Smooth muscle cell (in vitro differentiated cells): ENCODE measurements at regions not wholly inside any gene's neighbourhood (a gene's known extent, or its start where the extent isn't known, plus 50 kb on each side); places are given as distances from the start of the nearest gene placed in this dataset.

ENCODE experiments used
- DNase-seq: peaks from one replicate; lab custom pipeline; 2025; ENCODE audit not compliant: unreplicated experiment; lab: John Stamatoyannopoulos, UW
- H2AFZ ChIP-seq: fragments of 200-600 bp; sonication (generic); 2 replicates; pipeline ENCODE4 v1.6.0; 2016; ENCODE audit warnings: antibody characterized with exemption, low read depth, mild to moderate bottlenecking
- H3F3A ChIP-seq: fragments of 200-600 bp; sonication (generic); 2 replicates; pipeline ENCODE4 v1.6.0; 2017; ENCODE audit warnings: antibody characterized with exemption, low read depth
- H3K27ac ChIP-seq: fragments of 200-600 bp; sonication (generic); 2 replicates; pipeline ENCODE4 v1.5.1; 2016; ENCODE audit warnings: low read depth, mild to moderate bottlenecking
- H3K27me3 ChIP-seq: fragments of 200-600 bp; sonication (generic); 2 replicates; pipeline ENCODE4 v1.6.1; 2016; ENCODE audit warnings: low read depth, mild to moderate bottlenecking
- H3K36me3 ChIP-seq: fragments of 200-600 bp; sonication (generic); 2 replicates; pipeline ENCODE4 v1.5.1; 2016; ENCODE audit warnings: low read depth
- H3K4me1 ChIP-seq: fragments of 200-600 bp; sonication (generic); 2 replicates; pipeline ENCODE4 v1.5.1; 2016; ENCODE audit warnings: low read depth
- H3K4me2 ChIP-seq: fragments of 200-600 bp; sonication (generic); 2 replicates; pipeline ENCODE4 v1.6.0; 2016; ENCODE audit warnings: mild to moderate bottlenecking
- H3K4me3 ChIP-seq: fragments of 200-600 bp; sonication (generic); 2 replicates; pipeline ENCODE4 v1.5.1; 2016; ENCODE audit warnings: mild to moderate bottlenecking
- H3K79me2 ChIP-seq: fragments of 200-600 bp; sonication (generic); 2 replicates; pipeline ENCODE4 v1.6.0; 2016; ENCODE audit warnings: low read depth, mild to moderate bottlenecking
- H3K9ac ChIP-seq: fragments of 200-600 bp; sonication (generic); 2 replicates; pipeline ENCODE4 v1.6.0; 2016; ENCODE audit warnings: low read depth
- H3K9me3 ChIP-seq: fragments of 200-600 bp; sonication (generic); replicated peaks from 2 replicates; pipeline ENCODE4 v1.5.1; 2016; ENCODE audit warnings: low read depth
- H4K20me1 ChIP-seq: fragments of 200-600 bp; sonication (generic); 2 replicates; pipeline ENCODE4 v1.6.0; 2016; ENCODE audit warnings: low read depth
- CTCF ChIP-seq: fragments of 200-600 bp; sonication (generic); IDR thresholded peaks from 2 replicates; pipeline ENCODE4 v1.5.1; 2017; ENCODE audit warnings: borderline replicate concordance, mild to moderate bottlenecking, antibody characterized with exemption; ENCODE audit not compliant: insufficient read depth, poor library complexity, severe bottlenecking
- WGBS: methylation state at CpG from one replicate; pipeline ENCODE4 v1.1.7; 2016; ENCODE audit warnings: low lambda C conversion rate; 5-methylcytosine and 5-hydroxymethylcytosine counted together

- Histone ChIP-seq H3K9me3 (no peaks in the 10 kb centered on the region), H3F3A (peaks cover 6% of the 10 kb centered on the region), H3K4me2 (no peak overlapping the region), H3K4me3 (no peak overlapping the region), H3K9ac (no peak overlapping the region), H3K79me2 (no peaks in the 10 kb centered on the region), H3K27ac (no peak overlapping the region), H3K27me3 (peaks cover 6% of the 10 kb centered on the region), H3K4me1 (no peaks in the 10 kb centered on the region), H4K20me1 (no peaks in the 10 kb centered on the region), H2AFZ (no peak overlapping the region), H3K36me3 (no peaks in the 10 kb centered on the region)
- no peak for TF ChIP-seq CTCF
- DNase-seq, result no peak
- WGBS, result 96% methylated on average over 8 of the region's 8 CpGs
These were observed 653.4 kb upstream of the ID2 start for GRCh38 chr2:8028436-8028835.

- Histone ChIP-seq H3K4me3 (no peak overlapping the region), H3K9ac (no peak overlapping the region), H3K27ac (no peak overlapping the region), H3K4me2 (no peak overlapping the region), H2AFZ (no peak overlapping the region), H3K79me2 (no peaks in the 10 kb centered on the region), H3K36me3 (no peaks in the 10 kb centered on the region), H3F3A (peaks cover 6% of the 10 kb centered on the region), H3K27me3 (peaks cover 6% of the 10 kb centered on the region), H3K4me1 (no peaks in the 10 kb centered on the region), H4K20me1 (no peaks in the 10 kb centered on the region), H3K9me3 (no peaks in the 10 kb centered on the region)
- no peak for TF ChIP-seq CTCF
- DNase-seq, result no peak
- 85% methylated on average over 5 of the region's 5 CpGs for WGBS
These were observed 652.9 kb upstream of the ID2 start for GRCh38 chr2:8028981-8029380.

GRCh38 chr2:8030573-8031303 lies 651.1 kb upstream of the ID2 start:
- Histone ChIP-seq H3K79me2 (no peaks in the 10 kb centered on the region), H3K4me1 (no peaks in the 10 kb centered on the region), H4K20me1 (no peaks in the 10 kb centered on the region), H3K36me3 (no peaks in the 10 kb centered on the region), H3F3A (peaks cover 6% of the 10 kb centered on the region), H3K27ac (no peak overlapping the region), H2AFZ (no peak overlapping the region), H3K9ac (no peak overlapping the region), H3K9me3 (no peaks in the 10 kb centered on the region), H3K4me2 (no peak overlapping the region), H3K4me3 (no peak overlapping the region), H3K27me3 (peaks cover 6% of the 10 kb centered on the region)
- WGBS, result 48% methylated on average over 8 of the region's 8 CpGs
- DNase-seq, result no peak
- TF ChIP-seq CTCF, result no peak

GRCh38 chr2:8031370-8031769 lies 650.5 kb upstream of the ID2 start:
- Histone ChIP-seq H3K9me3 (no peaks in the 10 kb centered on the region), H3K4me2 (no peak overlapping the region), H3K27me3 (peaks cover 6% of the 10 kb centered on the region), H3F3A (peaks cover 6% of the 10 kb centered on the region), H3K9ac (no peak overlapping the region), H2AFZ (no peak overlapping the region), H3K79me2 (no peaks in the 10 kb centered on the region), H3K4me1 (no peaks in the 10 kb centered on the region), H3K36me3 (no peaks in the 10 kb centered on the region), H3K4me3 (no peak overlapping the region), H4K20me1 (no peaks in the 10 kb centered on the region), H3K27ac (no peak overlapping the region)
- DNase-seq, result no peak
- no peak for TF ChIP-seq CTCF
- 99% methylated on average over 4 of the region's 4 CpGs for WGBS
